ENCODE measurements at regions not wholly inside any gene's neighbourhood (a gene's known extent, or its start where the extent isn't known, plus 50 kb on each side); places are given as distances from the start of the nearest gene placed in this dataset.
"Not testable (repeated sequence)": the region's sequence is repeated elsewhere in the genome, so short reads cannot be mapped to it uniquely, and the experiment has no call there.

DNA sequence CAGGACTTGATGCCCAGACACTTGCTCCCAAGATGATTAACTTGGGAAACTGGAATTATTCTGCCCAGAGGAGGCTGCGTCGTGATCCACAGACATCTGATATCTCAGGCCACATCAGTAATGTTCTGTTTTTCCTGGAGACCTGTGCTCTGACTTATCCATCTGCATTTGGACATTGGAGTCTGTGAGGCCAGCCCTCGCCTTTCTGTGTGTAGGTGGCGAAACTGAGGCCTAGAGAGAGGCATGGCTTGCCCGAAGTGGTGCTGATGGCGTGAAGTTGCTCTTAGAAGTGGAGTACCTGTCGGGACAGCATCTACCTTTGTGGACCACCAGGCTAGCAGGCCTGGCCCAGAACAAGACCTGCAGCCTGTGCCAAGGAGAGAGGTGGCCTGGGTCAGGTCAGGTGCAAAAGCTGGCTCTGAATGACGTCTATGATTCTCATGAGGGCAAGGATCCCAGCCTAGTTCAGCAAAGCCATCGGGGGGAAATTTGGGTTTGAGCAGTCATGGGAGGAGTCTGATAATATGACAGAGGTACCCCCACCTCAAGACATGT is 186.8 kb upstream of the ZNF469 start:
- H3K27me3 Mint-ChIP-seq (ENCODE audit: insufficient read depth, unreplicated experiment), result peaks cover 11% of the 10 kb centered on the region
- no peak overlapping the region for H3K27ac Mint-ChIP-seq (ENCODE audit: low read depth, unreplicated experiment)
- POLR2A ChIA-PET, result no interaction called here
- intact Hi-C loops (cut with micrococcal nuclease), result loop anchor here (2.0 kb wide), 1 partner anchor 241 kb away; no protein-coding TSS in a partner anchor
- no peaks in the 10 kb centered on the region for H3K4me1 Mint-ChIP-seq (ENCODE audit: insufficient read depth, unreplicated experiment)
- no peak for DNase-seq (ENCODE audit: unreplicated experiment)
- TF ChIP-seq, protein P1, sequence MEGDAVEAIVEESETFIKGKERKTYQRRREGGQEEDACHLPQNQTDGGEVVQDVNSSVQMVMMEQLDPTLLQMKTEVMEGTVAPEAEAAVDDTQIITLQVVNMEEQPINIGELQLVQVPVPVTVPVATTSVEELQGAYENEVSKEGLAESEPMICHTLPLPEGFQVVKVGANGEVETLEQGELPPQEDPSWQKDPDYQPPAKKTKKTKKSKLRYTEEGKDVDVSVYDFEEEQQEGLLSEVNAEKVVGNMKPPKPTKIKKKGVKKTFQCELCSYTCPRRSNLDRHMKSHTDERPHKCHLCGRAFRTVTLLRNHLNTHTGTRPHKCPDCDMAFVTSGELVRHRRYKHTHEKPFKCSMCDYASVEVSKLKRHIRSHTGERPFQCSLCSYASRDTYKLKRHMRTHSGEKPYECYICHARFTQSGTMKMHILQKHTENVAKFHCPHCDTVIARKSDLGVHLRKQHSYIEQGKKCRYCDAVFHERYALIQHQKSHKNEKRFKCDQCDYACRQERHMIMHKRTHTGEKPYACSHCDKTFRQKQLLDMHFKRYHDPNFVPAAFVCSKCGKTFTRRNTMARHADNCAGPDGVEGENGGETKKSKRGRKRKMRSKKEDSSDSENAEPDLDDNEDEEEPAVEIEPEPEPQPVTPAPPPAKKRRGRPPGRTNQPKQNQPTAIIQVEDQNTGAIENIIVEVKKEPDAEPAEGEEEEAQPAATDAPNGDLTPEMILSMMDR (IDR thresholded peaks at IDR 0.05; ENCODE audit: unreplicated experiment), result no peak
- CTCF ChIA-PET, result interaction anchor here (1.9 to 4.0 kb wide), 2 partner anchors 240 to 243 kb away, joined by 8 to 26 read pairs; no protein-coding TSS in a partner anchor
- no peaks in the 10 kb centered on the region for H3K36me3 Mint-ChIP-seq (ENCODE audit: insufficient read depth, unreplicated experiment)
- H3K9me3 Mint-ChIP-seq (ENCODE audit: unreplicated experiment), result peaks cover 10% of the 10 kb centered on the region
- BruUV-seq (replicated peaks), result no TSS peak
- H3K4me3 Mint-ChIP-seq (ENCODE audit: unreplicated experiment), result no peak overlapping the region

DNA sequence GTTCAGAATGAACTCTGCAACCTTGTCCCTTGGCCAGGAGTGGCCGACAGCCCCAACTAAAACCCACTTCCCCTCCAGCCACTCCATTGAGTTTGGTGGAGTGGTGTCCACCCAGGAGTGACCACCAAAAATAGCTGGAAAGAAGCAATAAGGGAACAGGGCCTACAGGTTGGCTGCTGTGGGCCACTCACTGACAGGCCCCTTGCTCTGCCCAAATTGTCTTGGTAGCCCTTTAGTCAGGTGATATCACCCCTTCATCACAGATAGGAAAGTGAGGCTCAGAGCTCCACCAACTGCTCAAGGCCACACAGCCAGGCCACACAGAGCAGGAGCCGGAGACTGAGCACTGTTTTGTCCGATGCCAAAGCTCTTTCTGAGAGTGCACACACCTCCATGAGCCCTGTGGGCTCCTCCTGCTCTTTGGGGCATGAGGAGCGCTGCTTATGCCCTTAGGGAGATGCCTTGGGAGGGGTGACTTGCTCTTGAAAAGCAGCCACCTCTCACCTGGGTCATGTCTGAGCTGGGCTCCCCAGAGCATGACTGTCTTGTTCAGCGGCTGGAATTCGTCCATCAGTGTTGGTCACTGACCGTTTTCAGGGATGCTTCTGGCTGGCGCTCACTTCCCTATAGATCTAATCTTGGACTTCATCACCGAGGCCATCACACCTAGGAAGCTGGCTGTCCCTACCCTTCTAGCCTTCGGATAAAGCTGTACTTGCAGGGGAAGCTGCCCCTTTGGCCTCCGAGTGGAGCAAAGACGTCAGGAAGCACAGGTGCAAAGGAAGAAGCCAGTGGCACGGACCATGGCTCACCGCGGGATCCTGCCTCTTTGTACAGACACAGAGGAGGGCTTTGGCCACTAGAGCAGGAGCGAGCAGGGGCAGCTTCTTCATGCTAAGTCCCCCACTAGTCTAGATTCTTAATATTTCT is 186.0 kb upstream of the ZNF469 start:
- TF ChIP-seq, protein P1 (IDR thresholded peaks at IDR 0.05; ENCODE audit: unreplicated experiment), result no peak
- DNase-seq (ENCODE audit: unreplicated experiment), result no peak
- Mint-ChIP-seq H3K9me3 (ENCODE audit: unreplicated experiment) (peaks cover 10% of the 10 kb centered on the region), H3K4me1 (ENCODE audit: insufficient read depth, unreplicated experiment) (no peaks in the 10 kb centered on the region), H3K27ac (ENCODE audit: low read depth, unreplicated experiment) (no peak overlapping the region), H3K36me3 (ENCODE audit: insufficient read depth, unreplicated experiment) (no peaks in the 10 kb centered on the region), H3K27me3 (ENCODE audit: insufficient read depth, unreplicated experiment) (peaks cover 3% of the 10 kb centered on the region), H3K4me3 (ENCODE audit: unreplicated experiment) (no peak overlapping the region)
- intact Hi-C loops (cut with micrococcal nuclease), result no loop called here
- ChIA-PET CTCF (interaction anchor here (4.0 kb wide), 1 partner anchor 242 kb away, joined by 26 read pairs; no protein-coding TSS in a partner anchor), POLR2A (no interaction called here)
- no TSS peak for BruUV-seq (replicated peaks)

DNA sequence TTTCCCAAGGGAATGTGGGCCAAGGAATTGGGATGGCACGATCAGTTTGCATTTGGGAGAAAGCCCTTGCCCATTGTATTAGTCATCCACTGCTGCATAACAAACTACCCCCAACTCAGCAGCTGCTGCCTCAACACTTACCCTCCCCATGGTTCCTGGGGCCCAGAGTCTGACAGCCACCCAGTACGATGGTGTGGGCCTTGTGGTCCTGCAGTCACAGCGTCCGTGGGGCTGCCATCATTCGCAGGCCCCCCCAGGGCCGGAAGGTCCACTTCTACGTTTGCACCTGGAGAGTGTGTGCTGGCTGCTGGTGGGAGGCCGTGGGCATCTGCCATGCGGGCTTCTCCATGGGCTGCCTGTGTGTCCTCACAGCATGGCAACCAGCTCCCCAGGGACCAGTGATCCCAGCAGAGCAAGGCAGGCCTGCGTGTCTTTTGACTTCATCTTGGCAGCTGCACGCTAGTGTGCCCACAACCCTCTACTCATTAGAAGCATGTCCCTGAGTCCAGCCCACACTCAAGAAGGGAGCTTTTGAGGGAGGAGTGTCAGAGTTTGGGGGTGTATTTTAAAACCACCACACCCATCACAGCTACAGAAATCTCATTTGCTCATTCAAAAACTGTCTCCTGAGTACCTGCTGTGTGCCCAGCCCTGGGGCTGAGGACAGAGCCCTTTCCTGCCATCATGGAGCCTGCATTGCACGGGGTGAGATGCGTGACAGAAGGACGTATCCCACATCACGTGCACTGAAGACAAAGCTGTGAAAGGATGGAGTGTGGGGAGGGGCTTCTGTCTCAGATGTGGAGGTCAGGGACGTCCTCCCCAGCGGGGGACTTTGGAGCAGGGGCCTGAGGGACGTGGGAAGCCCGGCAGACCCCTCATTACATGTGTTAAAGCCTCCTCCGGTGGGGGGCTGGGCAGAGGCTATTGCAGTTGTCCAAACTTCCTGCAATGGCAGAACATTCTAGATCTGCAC is 185.0 kb upstream of the ZNF469 start:
- no peak overlapping the region for H3K4me3 Mint-ChIP-seq (ENCODE audit: unreplicated experiment)
- H3K4me1 Mint-ChIP-seq (ENCODE audit: insufficient read depth, unreplicated experiment), result no peaks in the 10 kb centered on the region
- BruUV-seq (replicated peaks), result no TSS peak

DNA sequence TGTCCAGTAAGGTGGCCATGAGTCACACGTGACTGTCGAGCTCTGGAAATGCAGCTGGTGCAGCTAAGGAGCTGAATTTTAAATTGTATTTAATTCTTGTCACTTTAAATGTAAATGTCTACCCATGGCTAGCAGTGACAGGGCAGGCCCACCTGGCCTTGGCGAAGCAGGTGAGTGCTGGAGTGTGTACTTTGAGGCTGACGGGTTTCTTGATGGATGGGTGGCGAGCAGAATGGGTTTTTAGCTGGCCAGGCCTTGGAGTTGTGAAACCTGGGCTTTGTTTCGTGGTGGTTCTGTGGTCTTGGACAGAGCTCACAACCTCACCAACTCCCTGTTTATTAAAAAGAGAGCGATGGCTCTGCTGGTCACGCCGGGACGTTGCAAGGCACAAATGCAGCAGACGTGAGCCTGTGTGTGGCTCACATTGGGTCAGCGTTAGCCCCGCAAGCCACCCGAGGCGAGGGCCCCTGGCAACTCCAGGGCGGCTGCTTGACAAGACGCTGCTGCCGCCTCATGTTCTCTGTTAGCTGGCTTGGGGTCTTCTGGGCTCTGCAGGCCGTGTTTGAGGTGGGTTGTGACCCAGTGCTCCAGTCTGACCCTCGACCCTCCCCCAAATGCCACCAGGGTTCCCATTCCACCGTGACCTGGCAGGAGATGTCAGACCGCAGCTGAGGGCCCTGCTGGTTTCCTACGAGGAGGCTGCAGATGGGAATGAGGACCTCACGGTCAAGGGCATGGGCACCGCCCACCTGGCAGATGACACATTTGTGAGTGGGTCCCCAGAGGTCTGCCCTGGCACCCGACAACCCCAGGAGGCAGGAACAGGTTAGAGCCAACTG is 184.1 kb upstream of the ZNF469 start:
- BruUV-seq (replicated peaks); H3K4me1 Mint-ChIP-seq (ENCODE audit: insufficient read depth, unreplicated experiment); POLR2A ChIA-PET; intact Hi-C loops (cut with micrococcal nuclease); H3K27ac Mint-ChIP-seq (ENCODE audit: low read depth, unreplicated experiment); CTCF ChIA-PET; H3K27me3 Mint-ChIP-seq (ENCODE audit: insufficient read depth, unreplicated experiment); H3K36me3 Mint-ChIP-seq (ENCODE audit: insufficient read depth, unreplicated experiment); H3K9me3 Mint-ChIP-seq (ENCODE audit: unreplicated experiment); H3K4me3 Mint-ChIP-seq (ENCODE audit: unreplicated experiment); DNase-seq (ENCODE audit: unreplicated experiment): not testable (repeated sequence)

More for the DNA sequence above, 185.0 kb upstream of the ZNF469 start:
- H3K9me3 Mint-ChIP-seq (ENCODE audit: unreplicated experiment), result peaks cover 3% of the 10 kb centered on the region
- H3K27ac Mint-ChIP-seq (ENCODE audit: low read depth, unreplicated experiment), result no peak overlapping the region
- intact Hi-C loops (cut with micrococcal nuclease), result no loop called here
- no peaks in the 10 kb centered on the region for H3K27me3 Mint-ChIP-seq (ENCODE audit: insufficient read depth, unreplicated experiment)
- ChIA-PET POLR2A (no interaction called here), CTCF (interaction anchor here (4.0 kb wide), 1 partner anchor 241 kb away, joined by 26 read pairs; no protein-coding TSS in a partner anchor)
- no peaks in the 10 kb centered on the region for H3K36me3 Mint-ChIP-seq (ENCODE audit: insufficient read depth, unreplicated experiment)
- DNase-seq (ENCODE audit: unreplicated experiment), result no peak
- TF ChIP-seq, protein P1 (IDR thresholded peaks at IDR 0.05; ENCODE audit: unreplicated experiment), result no peak

DNA sequence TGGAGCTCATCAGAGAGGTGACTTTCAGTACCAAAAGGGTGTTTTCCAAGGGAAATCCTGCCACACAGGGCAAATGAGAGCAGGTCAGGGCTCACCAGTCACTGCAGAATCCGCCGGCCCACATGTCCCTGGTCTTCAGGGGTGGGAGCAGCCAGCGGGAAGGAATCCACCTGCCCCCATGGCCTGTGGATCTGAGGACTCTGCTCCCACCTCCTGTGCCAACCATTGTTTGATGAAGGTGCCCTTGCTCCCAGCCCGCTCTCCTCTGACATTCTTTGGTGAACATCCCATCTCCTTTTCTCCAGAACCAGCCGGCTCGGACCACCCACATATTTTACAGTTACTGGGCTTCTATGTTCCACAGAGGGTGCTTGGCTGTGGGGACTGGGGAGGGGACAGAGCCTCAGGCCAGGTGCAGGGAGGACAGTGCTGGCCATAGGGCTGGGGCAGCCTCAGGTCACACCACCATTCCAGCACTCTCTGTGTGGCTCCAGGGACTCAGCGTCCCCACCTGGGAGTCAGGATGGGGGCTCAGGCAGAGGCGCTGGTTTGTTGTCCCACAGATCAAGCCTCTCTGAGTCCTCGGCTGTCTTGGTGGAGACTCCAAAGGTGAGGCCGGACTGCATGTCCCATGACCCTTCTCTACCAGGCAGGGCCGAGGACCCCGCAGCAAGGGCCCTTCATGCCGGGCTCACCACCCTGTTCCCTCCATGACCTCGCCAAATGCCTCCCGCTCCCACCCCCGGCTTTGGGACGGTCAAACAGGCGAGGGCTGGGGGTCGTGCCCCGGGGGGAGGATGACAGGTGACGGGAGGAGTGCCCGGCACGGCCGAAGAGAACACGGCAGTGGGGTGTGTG is 183.2 kb upstream of the ZNF469 start:
- POLR2A ChIA-PET; intact Hi-C loops (cut with micrococcal nuclease); CTCF ChIA-PET; DNase-seq (ENCODE audit: unreplicated experiment); BruUV-seq (replicated peaks); H3K4me1 Mint-ChIP-seq (ENCODE audit: insufficient read depth, unreplicated experiment); H3K4me3 Mint-ChIP-seq (ENCODE audit: unreplicated experiment); H3K27ac Mint-ChIP-seq (ENCODE audit: low read depth, unreplicated experiment); H3K36me3 Mint-ChIP-seq (ENCODE audit: insufficient read depth, unreplicated experiment); H3K9me3 Mint-ChIP-seq (ENCODE audit: unreplicated experiment); H3K27me3 Mint-ChIP-seq (ENCODE audit: insufficient read depth, unreplicated experiment): not testable (repeated sequence)

Measured in MCF 10A (cell line).